ENCODE measurements at regions not wholly inside any gene's neighbourhood (a gene's known extent, or its start where the extent isn't known, plus 50 kb on each side); places are given as distances from the start of the nearest gene placed in this dataset.

DNA sequence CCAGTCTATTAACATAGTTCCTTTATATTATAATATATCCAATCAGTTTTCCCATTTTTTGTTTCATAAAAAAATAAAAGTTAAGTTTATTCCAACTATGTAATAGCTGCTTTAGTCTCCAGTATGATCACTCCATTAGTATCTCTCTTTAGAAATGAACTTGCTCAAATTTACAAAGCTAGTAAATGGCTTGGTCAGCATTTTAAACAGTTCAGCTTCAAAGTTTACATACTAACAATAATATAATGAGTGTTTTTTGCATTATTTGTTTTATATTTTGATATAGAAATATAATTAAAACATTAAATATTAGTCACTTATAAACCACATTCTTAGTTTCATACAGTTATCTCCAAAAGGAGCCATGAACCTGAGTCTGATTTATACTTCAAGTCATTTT, 1073.8 kb downstream of the SLITRK5 start:
- no peak overlapping the region for H3K27ac ChIP-seq (ENCODE audit: insufficient read depth, low read length, poor library complexity, severe bottlenecking)
- no peak overlapping the region for H3K4me3 ChIP-seq (ENCODE audit: low read depth, low read length)
- Mint-ChIP-seq H3K4me1 (no peaks in the 10 kb centered on the region), H3K27me3 (no peaks in the 10 kb centered on the region), H3K27ac (no peak overlapping the region), H3K4me3 (no peak overlapping the region), H3K36me3 (no peaks in the 10 kb centered on the region), H3K9me3 (peaks cover 0 to 8% (median 2%) of the 10 kb centered on the region in 7 donors)
- ATAC-seq (ENCODE audit: low read depth in 2 of 2) (no peak), DNase-seq (no peak)
- H3K36me3 ChIP-seq (ENCODE audit: control insufficient read depth, insufficient read depth, low read length) = no peaks in the 10 kb centered on the region
- no peaks in the 10 kb centered on the region for H3K9me3 ChIP-seq (ENCODE audit: control insufficient read depth in 2 of 2, low read length in 2 of 2)
- H3K27me3 ChIP-seq (ENCODE audit: control insufficient read depth, insufficient read depth, low read length) = no peaks in the 10 kb centered on the region
- no peaks in the 10 kb centered on the region for H3K4me1 ChIP-seq (ENCODE audit: control insufficient read depth, insufficient read depth, low read length, poor library complexity, severe bottlenecking)

GRCh38 chr13:88752041-88752440, 1080.9 kb downstream of the SLITRK5 start:
- H3K27ac ChIP-seq (ENCODE audit: insufficient read depth, low read length, poor library complexity, severe bottlenecking) = no peak overlapping the region
- Mint-ChIP-seq H3K4me3 (no peak overlapping the region), H3K9me3 (peaks cover 2 to 11% (median 4%) of the 10 kb centered on the region in 7 donors), H3K27ac (no peak overlapping the region), H3K36me3 (no peaks in the 10 kb centered on the region), H3K27me3 (no peaks in the 10 kb centered on the region), H3K4me1 (no peaks in the 10 kb centered on the region)
- no peaks in the 10 kb centered on the region for H3K27me3 ChIP-seq (ENCODE audit: control insufficient read depth, insufficient read depth, low read length)
- no peak for ATAC-seq (ENCODE audit: low read depth in 2 of 2)
- no peaks in the 10 kb centered on the region for H3K36me3 ChIP-seq (ENCODE audit: control insufficient read depth, insufficient read depth, low read length)
- no peak overlapping the region for H3K4me3 ChIP-seq (ENCODE audit: low read depth, low read length)
- peaks cover 0 to 2% of the 10 kb centered on the region in 2 experiments for H3K9me3 ChIP-seq (ENCODE audit: control insufficient read depth in 2 of 2, low read length in 2 of 2)
- H3K4me1 ChIP-seq (ENCODE audit: control insufficient read depth, insufficient read depth, low read length, poor library complexity, severe bottlenecking) = no peaks in the 10 kb centered on the region
- no peak for DNase-seq

DNA sequence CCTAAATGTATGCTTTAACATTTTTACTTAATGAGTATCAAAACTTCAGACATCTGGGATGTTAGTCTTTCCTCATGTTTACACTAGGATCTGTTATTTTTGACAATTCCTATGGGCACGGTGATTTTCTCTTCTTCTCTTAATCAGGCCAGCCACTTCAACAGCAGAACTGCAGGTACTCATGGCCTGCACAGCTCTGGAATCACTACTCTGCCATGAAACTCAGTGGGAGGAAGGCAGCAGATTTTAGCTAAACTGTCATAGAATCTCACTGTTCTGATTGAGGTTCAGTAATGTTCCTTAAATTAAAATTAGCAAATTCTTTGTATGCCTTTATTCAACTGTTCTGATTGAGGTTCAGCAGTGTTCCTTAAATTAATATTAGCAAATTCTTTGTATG, 1083.0 kb downstream of the SLITRK5 start:
- no peaks in the 10 kb centered on the region for H3K27me3 ChIP-seq (ENCODE audit: control insufficient read depth, insufficient read depth, low read length)
- Mint-ChIP-seq H3K27ac (no peak overlapping the region), H3K9me3 (peaks cover 2 to 17% (median 8%) of the 10 kb centered on the region in 7 donors), H3K27me3 (no peaks in the 10 kb centered on the region), H3K4me3 (no peak overlapping the region), H3K4me1 (no peaks in the 10 kb centered on the region), H3K36me3 (no peaks in the 10 kb centered on the region)
- no peaks in the 10 kb centered on the region for H3K36me3 ChIP-seq (ENCODE audit: control insufficient read depth, insufficient read depth, low read length)
- H3K9me3 ChIP-seq (ENCODE audit: control insufficient read depth in 2 of 2, low read length in 2 of 2) = peaks cover 0 to 5% of the 10 kb centered on the region in 2 experiments
- no peak for DNase-seq
- no peaks in the 10 kb centered on the region for H3K4me1 ChIP-seq (ENCODE audit: control insufficient read depth, insufficient read depth, low read length, poor library complexity, severe bottlenecking)
- no peak overlapping the region for H3K4me3 ChIP-seq (ENCODE audit: low read depth, low read length)
- no peak overlapping the region for H3K27ac ChIP-seq (ENCODE audit: insufficient read depth, low read length, poor library complexity, severe bottlenecking)
- ATAC-seq (ENCODE audit: low read depth in 2 of 2) = no peak

GRCh38 chr13:88761145-88761544, 1090.0 kb downstream of the SLITRK5 start:
- Histone ChIP-seq H3K4me3 (ENCODE audit: low read depth, low read length) (no peak overlapping the region), H3K27me3 (ENCODE audit: control insufficient read depth, insufficient read depth, low read length) (no peaks in the 10 kb centered on the region), H3K9me3 (ENCODE audit: control insufficient read depth in 2 of 2, low read length in 2 of 2) (peaks cover 0 to 4% of the 10 kb centered on the region in 2 experiments), H3K36me3 (ENCODE audit: control insufficient read depth, insufficient read depth, low read length) (no peaks in the 10 kb centered on the region), H3K4me1 (ENCODE audit: control insufficient read depth, insufficient read depth, low read length, poor library complexity, severe bottlenecking) (no peaks in the 10 kb centered on the region), H3K27ac (ENCODE audit: insufficient read depth, low read length, poor library complexity, severe bottlenecking) (no peak overlapping the region)
- peaks cover 1 to 15% (median 5%) of the 10 kb centered on the region in 7 donors for H3K9me3 Mint-ChIP-seq
- no peaks in the 10 kb centered on the region for H3K4me1 Mint-ChIP-seq
- no peaks in the 10 kb centered on the region for H3K27me3 Mint-ChIP-seq
- no peak overlapping the region for H3K4me3 Mint-ChIP-seq
- no peak overlapping the region for H3K27ac Mint-ChIP-seq
- no peaks in the 10 kb centered on the region for H3K36me3 Mint-ChIP-seq
- ATAC-seq (ENCODE audit: low read depth in 2 of 2) (no peak), DNase-seq (no peak)

GRCh38 chr13:88764103-88764502, 1092.9 kb downstream of the SLITRK5 start:
- DNase-seq (no peak), ATAC-seq (ENCODE audit: low read depth in 2 of 2) (no peak)
- no peaks in the 10 kb centered on the region for H3K36me3 ChIP-seq (ENCODE audit: control insufficient read depth, insufficient read depth, low read length)
- Mint-ChIP-seq H3K4me1 (no peaks in the 10 kb centered on the region), H3K4me3 (no peak overlapping the region), H3K27ac (no peak overlapping the region), H3K9me3 (peaks cover 0 to 9% (median 3%) of the 10 kb centered on the region in 7 donors), H3K27me3 (no peaks in the 10 kb centered on the region), H3K36me3 (no peaks in the 10 kb centered on the region)
- no peak overlapping the region for H3K4me3 ChIP-seq (ENCODE audit: low read depth, low read length)
- H3K9me3 ChIP-seq (ENCODE audit: control insufficient read depth in 2 of 2, low read length in 2 of 2) = no peaks in the 10 kb centered on the region
- H3K27me3 ChIP-seq (ENCODE audit: control insufficient read depth, insufficient read depth, low read length) = no peaks in the 10 kb centered on the region
- no peak overlapping the region for H3K27ac ChIP-seq (ENCODE audit: insufficient read depth, low read length, poor library complexity, severe bottlenecking)
- no peaks in the 10 kb centered on the region for H3K4me1 ChIP-seq (ENCODE audit: control insufficient read depth, insufficient read depth, low read length, poor library complexity, severe bottlenecking)

- H3K4me1 ChIP-seq (ENCODE audit: control insufficient read depth, insufficient read depth, low read length, poor library complexity, severe bottlenecking) = no peaks in the 10 kb centered on the region
- Mint-ChIP-seq H3K9me3 (peaks cover 0 to 11% (median 4%) of the 10 kb centered on the region in 7 donors), H3K4me1 (no peaks in the 10 kb centered on the region), H3K27me3 (no peaks in the 10 kb centered on the region), H3K36me3 (no peaks in the 10 kb centered on the region), H3K4me3 (no peak overlapping the region), H3K27ac (no peak overlapping the region)
- no peak for ATAC-seq (ENCODE audit: low read depth in 2 of 2)
- DNase-seq = no peak
- H3K27ac ChIP-seq (ENCODE audit: insufficient read depth, low read length, poor library complexity, severe bottlenecking) = no peak overlapping the region
- H3K4me3 ChIP-seq (ENCODE audit: low read depth, low read length) = no peak overlapping the region
- no peaks in the 10 kb centered on the region for H3K36me3 ChIP-seq (ENCODE audit: control insufficient read depth, insufficient read depth, low read length)
- peaks cover 2 to 11% of the 10 kb centered on the region in 2 experiments for H3K9me3 ChIP-seq (ENCODE audit: control insufficient read depth in 2 of 2, low read length in 2 of 2)
- H3K27me3 ChIP-seq (ENCODE audit: control insufficient read depth, insufficient read depth, low read length) = no peaks in the 10 kb centered on the region
Observed at GRCh38 chr13:88800505-88800904, 1129.3 kb downstream of the SLITRK5 start.

- Histone ChIP-seq H3K4me3 (ENCODE audit: low read depth, low read length) (no peak overlapping the region), H3K4me1 (ENCODE audit: control insufficient read depth, insufficient read depth, low read length, poor library complexity, severe bottlenecking) (no peaks in the 10 kb centered on the region), H3K9me3 (ENCODE audit: control insufficient read depth in 2 of 2, low read length in 2 of 2) (peaks cover 2 to 11% of the 10 kb centered on the region in 2 experiments), H3K27me3 (ENCODE audit: control insufficient read depth, insufficient read depth, low read length) (no peaks in the 10 kb centered on the region), H3K36me3 (ENCODE audit: control insufficient read depth, insufficient read depth, low read length) (no peaks in the 10 kb centered on the region), H3K27ac (ENCODE audit: insufficient read depth, low read length, poor library complexity, severe bottlenecking) (no peak overlapping the region)
- H3K4me3 Mint-ChIP-seq = no peak overlapping the region
- no peak for DNase-seq
- H3K27me3 Mint-ChIP-seq = no peaks in the 10 kb centered on the region
- H3K9me3 Mint-ChIP-seq = peaks cover 0 to 12% (median 5%) of the 10 kb centered on the region in 7 donors
- H3K27ac Mint-ChIP-seq = no peak overlapping the region
- no peaks in the 10 kb centered on the region for H3K4me1 Mint-ChIP-seq
- no peaks in the 10 kb centered on the region for H3K36me3 Mint-ChIP-seq
- ATAC-seq (ENCODE audit: low read depth in 2 of 2) = no peak
Observed at GRCh38 chr13:88801361-88801760, 1130.2 kb downstream of the SLITRK5 start.

- no peaks in the 10 kb centered on the region for H3K27me3 Mint-ChIP-seq
- H3K9me3 ChIP-seq (ENCODE audit: control insufficient read depth in 2 of 2, low read length in 2 of 2) = peaks cover 2 to 11% of the 10 kb centered on the region in 2 experiments
- H3K9me3 Mint-ChIP-seq = peaks cover 1 to 19% (median 10%) of the 10 kb centered on the region in 7 donors
- H3K36me3 ChIP-seq (ENCODE audit: control insufficient read depth, insufficient read depth, low read length) = no peaks in the 10 kb centered on the region
- no peaks in the 10 kb centered on the region for H3K27me3 ChIP-seq (ENCODE audit: control insufficient read depth, insufficient read depth, low read length)
- ATAC-seq (ENCODE audit: low read depth in 2 of 2) (no peak), DNase-seq (no peak)
- H3K36me3 Mint-ChIP-seq = no peaks in the 10 kb centered on the region
- H3K27ac ChIP-seq (ENCODE audit: insufficient read depth, low read length, poor library complexity, severe bottlenecking) = no peak overlapping the region
- H3K4me3 ChIP-seq (ENCODE audit: low read depth, low read length) = no peak overlapping the region
- H3K27ac Mint-ChIP-seq = no peak overlapping the region
- no peak overlapping the region for H3K4me3 Mint-ChIP-seq
- peaks cover 0 to 3% (median 0%) of the 10 kb centered on the region in 4 donors for H3K4me1 Mint-ChIP-seq
- no peaks in the 10 kb centered on the region for H3K4me1 ChIP-seq (ENCODE audit: control insufficient read depth, insufficient read depth, low read length, poor library complexity, severe bottlenecking)
Observed at GRCh38 chr13:88802886-88803285, 1131.7 kb downstream of the SLITRK5 start.

All from CD4-positive, CD25-positive, alpha-beta regulatory T cell (primary cell).